Adrenal gland (tissue), 9 donors: ENCODE measurements at regions not wholly inside any gene's neighbourhood (a gene's known extent, or its start where the extent isn't known, plus 50 kb on each side); places are given as distances from the start of the nearest gene placed in this dataset.

Source experiments
- DNase-seq, 7 donors: peaks; one replicate each; pipeline ENCODE4 v3.0.0-alpha.2; 2019 to 2020
- H3K27ac ChIP-seq, 5 donors: fragments of 200-600 bp; sonication (generic) in 4 of 5; 1 replicate in 3 of 5; 2 replicates in 2 of 5; pipeline versions ENCODE4 v1.5.1 to v1.8.0; 2016 to 2020; ENCODE audit warnings: mild to moderate bottlenecking in 1 of 5
- H3K27me3 ChIP-seq: fragments of 200-600 bp; 2 replicates; pipeline ENCODE4 v1.8.0; 2021
- H3K36me3 ChIP-seq, 2 donors: fragments of 200-600 bp; replicated peaks in 1 of 2; 1 replicate in 1 of 2; 2 replicates in 1 of 2; pipeline versions ENCODE4 v1.5.1 to v1.8.0; 2018 to 2022
- H3K4me1 ChIP-seq, 2 donors: fragments of 200-600 bp; replicated peaks in 1 of 2; 1 replicate in 1 of 2; 2 replicates in 1 of 2; pipeline versions ENCODE4 v1.5.1 to v1.8.0; 2018 to 2021
- H3K4me3 ChIP-seq, 4 donors: fragments of 200-600 bp; sonication (generic) in 3 of 4; one replicate each; pipeline ENCODE4 v1.5.1; 2016 to 2018
- H3K9me3 ChIP-seq, 3 donors: fragments of 200-600 bp; sonication (generic) in 1 of 3; replicated peaks in 1 of 3; 1 replicate in 2 of 3; 2 replicates in 1 of 3; pipeline versions ENCODE4 v1.5.1 to v1.8.0; 2016 to 2021
- CTCF ChIP-seq, 6 experiments: fragments of 450-650 bp in 4 of 6; fragments of 200-600 bp in 2 of 6; sonication (generic) in 1 of 6; IDR thresholded peaks; 1 replicate in 5 of 6; 2 replicates in 1 of 6; pipeline versions ENCODE4 v1.5.1 to v1.8.0; 2016 to 2021; ENCODE audit warnings: antibody characterized with exemption in 6 of 6, mild to moderate bottlenecking in 2 of 6, moderate library complexity in 1 of 6
- POLR2A ChIP-seq, 2 donors: fragments of 450-650 bp; IDR thresholded peaks; one replicate each; pipeline ENCODE4 v1.6.1; 2017; ENCODE audit warnings: antibody characterized with exemption in 2 of 2, mild to moderate bottlenecking in 2 of 2, moderate library complexity in 1 of 2
- WGBS, 4 donors: extraction: QIAGEN DNeasy Blood & Tissue Kit in 2 of 4; methylation state at CpG; one replicate each; pipeline versions ENCODE4 v1.1.5 to v1.1.7; 2013 to 2017; 5-methylcytosine and 5-hydroxymethylcytosine counted together
- intact Hi-C, 2 donors: fragments of 100-400 bp; cut with DNase I; formaldehyde crosslinking; loops; one replicate each; pipeline versions ENCODE4 v1.14.1 to v1.15.0; 2022 to 2023
- donor health status: healthy with polysubstance abuse.
- donor health status: Bipolar disorder and iron deficiency.
- donor health status: DM: yes; HTN: yes; CAD: no.
- donor health status: DM: no; HTN: no; CAD: no.
- donor health status: DM: no; HTN: no; CAD: no.

- 70 to 81% (median 76%) methylated on average over 3 of the region's 3 CpGs for WGBS, 4 donors
- H3K4me3 ChIP-seq: no peak overlapping the region
- intact Hi-C loops: loop anchor here in 1 of 2 donors (5.0 kb wide), 2 partner anchors 1101 to 1296 kb away; partner anchors contain the start of gene EPHB1
- DNase-seq: no peak
- no peaks in the 10 kb centered on the region for H3K27me3 ChIP-seq
- TF ChIP-seq CTCF (IDR thresholded peaks at IDR 0.05): no peak
- no peak for TF ChIP-seq POLR2A (IDR thresholded peaks at IDR 0.05)
- H3K36me3 ChIP-seq: no peaks in the 10 kb centered on the region
- H3K27ac ChIP-seq: no peak overlapping the region
- no peaks in the 10 kb centered on the region for H3K4me1 ChIP-seq
- peaks cover 0 to 4% (median 0%) of the 10 kb centered on the region in 3 donors for H3K9me3 ChIP-seq
These were observed 66.8 kb upstream of the PPP2R3A start for GRCh38 chr3:135898774-135899173.

DNA sequence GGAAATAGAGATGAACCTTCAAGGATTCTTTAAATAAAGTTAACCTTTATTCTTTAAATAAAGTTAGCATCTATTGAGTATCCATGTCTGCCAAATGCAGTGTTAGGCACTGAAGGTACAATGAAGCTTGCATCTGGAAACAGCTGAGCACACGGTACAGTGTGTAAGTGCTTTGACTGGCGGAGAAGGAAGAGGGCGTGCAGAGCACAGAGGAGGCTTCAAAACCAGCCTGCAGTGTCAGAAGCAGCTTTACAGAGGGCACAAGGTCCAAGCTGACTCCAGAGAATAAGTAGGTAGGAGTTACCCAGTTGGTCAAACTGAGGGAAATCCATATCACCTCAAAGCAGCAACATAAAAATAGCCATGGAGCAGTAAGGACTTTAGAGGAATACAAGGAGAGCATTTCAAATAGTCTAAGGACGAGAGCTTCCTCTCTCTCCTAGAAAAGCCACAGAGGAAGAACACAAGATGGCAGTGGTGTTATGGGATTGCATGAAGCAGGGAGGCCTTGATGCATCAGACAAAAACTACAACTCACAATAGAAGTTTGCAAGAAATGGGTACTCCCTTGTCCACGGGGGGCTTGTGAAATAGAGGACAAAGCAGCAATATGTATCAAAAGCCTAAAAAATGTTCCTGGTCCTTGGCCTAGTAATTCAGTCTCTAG is 60.3 kb upstream of the PPP2R3A start:
- Histone ChIP-seq H3K27ac (no peak overlapping the region), H3K36me3 (no peaks in the 10 kb centered on the region), H3K4me3 (no peak overlapping the region), H3K9me3 (peaks cover 0 to 4% (median 0%) of the 10 kb centered on the region in 3 donors), H3K4me1 (no peaks in the 10 kb centered on the region), H3K27me3 (no peaks in the 10 kb centered on the region)
- intact Hi-C loops: no loop called here
- 64 to 71% (median 70%) methylated on average over 5 of the region's 5 CpGs for WGBS, 4 donors
- DNase-seq: no peak
- TF ChIP-seq POLR2A (IDR thresholded peaks at IDR 0.05) (no peak), CTCF (IDR thresholded peaks at IDR 0.05) (peak in 2 of 6 experiments; percentile 10 to 28)

- H3K27me3 ChIP-seq: no peaks in the 10 kb centered on the region
- H3K4me1 ChIP-seq: no peaks in the 10 kb centered on the region
- H3K4me3 ChIP-seq: no peak overlapping the region
- no peak for TF ChIP-seq CTCF (IDR thresholded peaks at IDR 0.05)
- TF ChIP-seq POLR2A (IDR thresholded peaks at IDR 0.05): no peak
- intact Hi-C loops: no loop called here
- no peaks in the 10 kb centered on the region for H3K36me3 ChIP-seq
- no peak for DNase-seq
- WGBS, 4 donors: 88 to 93% (median 91%) methylated on average over 3 of the region's 3 CpGs
- no peaks in the 10 kb centered on the region for H3K9me3 ChIP-seq
- H3K27ac ChIP-seq: no peak overlapping the region
These were observed 57.9 kb upstream of the PPP2R3A start for GRCh38 chr3:135907422-135908165.

DNA sequence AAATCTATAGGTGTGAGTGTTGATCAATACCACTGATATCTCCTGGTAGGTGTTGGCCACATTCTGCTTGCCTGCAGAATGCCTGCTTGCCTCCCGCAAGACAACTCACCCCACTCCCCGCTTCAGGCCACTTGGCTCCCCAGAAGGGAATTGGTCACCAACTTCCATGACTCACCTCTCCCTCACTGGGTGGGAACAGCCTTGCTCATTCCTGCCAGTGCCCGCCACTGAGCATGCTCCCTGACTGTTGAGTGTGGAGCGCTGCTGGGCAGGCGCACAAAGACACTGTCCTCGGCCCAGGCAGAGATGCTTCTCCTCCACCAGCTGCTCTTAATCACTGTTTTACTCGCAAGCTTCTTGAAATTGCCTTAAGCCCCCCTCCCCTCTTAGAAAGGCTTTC is 57.3 kb upstream of the PPP2R3A start:
- no peak for TF ChIP-seq POLR2A (IDR thresholded peaks at IDR 0.05)

More for the DNA sequence above, 57.3 kb upstream of the PPP2R3A start:
- intact Hi-C loops: no loop called here
- Histone ChIP-seq H3K36me3 (no peaks in the 10 kb centered on the region), H3K9me3 (no peaks in the 10 kb centered on the region), H3K27me3 (no peaks in the 10 kb centered on the region), H3K27ac (no peak overlapping the region), H3K4me1 (no peaks in the 10 kb centered on the region), H3K4me3 (no peak overlapping the region)
- no peak for DNase-seq
- 91 to 96% (median 92%) methylated on average over 5 to 7 of the region's 7 CpGs for WGBS, 4 donors
